ENCODE measurements at regions not wholly inside any gene's neighbourhood (a gene's known extent, or its start where the extent isn't known, plus 50 kb on each side); places are given as distances from the start of the nearest gene placed in this dataset.
A peak's percentile ranks its signal among the peaks of the same experiment; 100 is the strongest.

GRCh38 chr1:234926264-234926558, 202.4 kb downstream of the TOMM20 start:
- no peak for TF ChIP-seq CTCF (conservative IDR thresholded peaks at IDR 0.05; ENCODE audit: control insufficient read depth, insufficient read depth, low read depth, low read length)
- no peak overlapping the region for H3K4me3 ChIP-seq (ENCODE audit: control insufficient read depth, low read depth, low read length)
- DNase-seq (ENCODE audit: low read depth): no peak

- TF ChIP-seq CTCF (conservative IDR thresholded peaks at IDR 0.05; ENCODE audit: control insufficient read depth, insufficient read depth, low read depth, low read length): no peak
- DNase-seq (ENCODE audit: low read depth): peak; percentile 99
- no peak overlapping the region for H3K4me3 ChIP-seq (ENCODE audit: control insufficient read depth, low read depth, low read length)
Observed at GRCh38 chr1:234925440-234926263, 203.0 kb downstream of the TOMM20 start.

GRCh38 chr1:234924450-234925355, 203.9 kb downstream of the TOMM20 start:
- TF ChIP-seq CTCF (conservative IDR thresholded peaks at IDR 0.05; ENCODE audit: control insufficient read depth, insufficient read depth, low read depth, low read length): no peak
- H3K4me3 ChIP-seq (ENCODE audit: control insufficient read depth, low read depth, low read length): no peak overlapping the region
- no peak for DNase-seq (ENCODE audit: low read depth)

- no peak overlapping the region for H3K4me3 ChIP-seq (ENCODE audit: control insufficient read depth, low read depth, low read length)
- DNase-seq (ENCODE audit: low read depth): no peak
- no peak for TF ChIP-seq CTCF (conservative IDR thresholded peaks at IDR 0.05; ENCODE audit: control insufficient read depth, insufficient read depth, low read depth, low read length)
Observed at GRCh38 chr1:234923626-234924025, 205.0 kb downstream of the TOMM20 start.

- TF ChIP-seq CTCF (conservative IDR thresholded peaks at IDR 0.05; ENCODE audit: control insufficient read depth, insufficient read depth, low read depth, low read length): no peak
- DNase-seq (ENCODE audit: low read depth): no peak
- no peak overlapping the region for H3K4me3 ChIP-seq (ENCODE audit: control insufficient read depth, low read depth, low read length)
Observed at GRCh38 chr1:234922987-234923386, 205.7 kb downstream of the TOMM20 start.

- TF ChIP-seq CTCF (conservative IDR thresholded peaks at IDR 0.05; ENCODE audit: control insufficient read depth, insufficient read depth, low read depth, low read length): no peak
- no peak overlapping the region for H3K4me3 ChIP-seq (ENCODE audit: control insufficient read depth, low read depth, low read length)
- DNase-seq (ENCODE audit: low read depth): no peak
Observed at GRCh38 chr1:234921266-234922062, 207.2 kb downstream of the TOMM20 start.

Measured in fibroblast of mammary gland (primary cell).